Endothelial cell of umbilical vein (primary cell): ENCODE measurements at regions not wholly inside any gene's neighbourhood (a gene's known extent, or its start where the extent isn't known, plus 50 kb on each side); places are given as distances from the start of the nearest gene placed in this dataset.

Source experiments
- BruUV-seq: library from RNA; stranded (reverse); fragments of 400-500 nt; replicated peaks from 2 replicates; lab custom pipeline; 2021; lab: Mats Ljungman, UMichigan
- CTCF ChIA-PET: fragments of 300-600, 350-600 bp; sonication (Branson Sonifier 250); formaldehyde crosslinking; loops from one replicate; lab custom pipeline; 2021; ENCODE audit warnings: antibody characterized with exemption, inconsistent platforms; lab: Charles Lee
- POLR2A ChIA-PET: fragments of 300-600, 350-600 bp; sonication (Branson Sonifier 250); formaldehyde crosslinking; loops from one replicate; lab custom pipeline; 2021; ENCODE audit warnings: antibody characterized with exemption, inconsistent platforms; lab: Charles Lee
- DNase-seq: peaks from one replicate; pipeline ENCODE4 v3.0.0-alpha.2; 2011; ENCODE audit warnings: low read depth, low spot score
- FAIRE-seq: peaks from 2 replicates; lab custom pipeline; 2011; peaks lifted over from hg19 to GRCh38; lab: Jason Lieb, UNC
- H2AFZ ChIP-seq: 2 replicates; pipeline ENCODE4 v1.6.0; 2012; ENCODE audit warnings: low read depth, low read length, control low read depth, inconsistent platforms
- H3K27ac ChIP-seq: 2 replicates; pipeline ENCODE4 v1.5.1; 2011; ENCODE audit warnings: low read depth, mild to moderate bottlenecking, control low read depth, low read length, moderate library complexity; ENCODE audit not compliant: insufficient read depth
- H3K27me3 ChIP-seq, 2 experiments: 2 replicates each; pipeline versions ENCODE4 v1.6.0 to v1.6.1; 2011; ENCODE audit warnings: low read length in 2 of 2, mixed read lengths in 1 of 2; ENCODE audit not compliant: control insufficient read depth in 2 of 2, insufficient read depth in 2 of 2
- H3K36me3 ChIP-seq, 2 experiments: 2 replicates in 1 of 2; 3 replicates in 1 of 2; pipeline ENCODE4 v1.5.1; 2011; ENCODE audit warnings: low read length in 2 of 2, mild to moderate bottlenecking in 1 of 2, moderate library complexity in 1 of 2; ENCODE audit not compliant: control insufficient read depth in 2 of 2, insufficient read depth in 2 of 2; ENCODE audit errors: extremely low read depth in 1 of 2
- H3K4me1 ChIP-seq: 3 replicates; pipeline ENCODE4 v1.5.1; 2011; ENCODE audit warnings: mild to moderate bottlenecking, low read length; ENCODE audit not compliant: control insufficient read depth, insufficient read depth; ENCODE audit errors: extremely low read depth
- H3K4me2 ChIP-seq: 2 replicates; pipeline ENCODE4 v1.6.1; 2011; ENCODE audit warnings: low read length, control low read depth, mixed read lengths; ENCODE audit not compliant: insufficient read depth
- H3K4me3 ChIP-seq, 3 experiments: fragments of 200-600 bp in 1 of 3; sonication (generic), shearing (Covaris generic) in 1 of 3; replicated peaks in 1 of 3; 2 replicates each; pipeline ENCODE4 v1.5.1; 2011 to 2016; ENCODE audit warnings: control low read depth in 3 of 3, low read length in 3 of 3, mild to moderate bottlenecking in 2 of 3, inconsistent platforms in 1 of 3, low read depth in 1 of 3, moderate library complexity in 1 of 3; ENCODE audit not compliant: insufficient read depth in 1 of 3
- H3K79me2 ChIP-seq: 2 replicates; pipeline ENCODE4 v1.6.0; 2012; ENCODE audit warnings: low read length, inconsistent platforms; ENCODE audit not compliant: control insufficient read depth, insufficient read depth
- H3K9ac ChIP-seq: replicated peaks from 2 replicates; pipeline ENCODE3; 2011; ENCODE audit warnings: low read length, control low read depth; ENCODE audit not compliant: insufficient read depth; ENCODE audit errors: extremely low read depth
- H3K9me1 ChIP-seq: replicated peaks from 3 replicates; pipeline ENCODE4 v1.6.0; 2011; ENCODE audit warnings: mild to moderate bottlenecking, low read length; ENCODE audit not compliant: control insufficient read depth, insufficient read depth; ENCODE audit errors: extremely low read depth
- H3K9me3 ChIP-seq: replicated peaks from 2 replicates; pipeline ENCODE4 v1.5.1; 2012; ENCODE audit warnings: low read length, inconsistent platforms; ENCODE audit not compliant: control insufficient read depth, insufficient read depth
- H4K20me1 ChIP-seq: replicated peaks from 2 replicates; pipeline ENCODE3; 2011; ENCODE audit warnings: mild to moderate bottlenecking, low read length; ENCODE audit not compliant: control insufficient read depth, insufficient read depth; ENCODE audit errors: extremely low read depth
- CTCF ChIP-seq, 2 donors: IDR thresholded peaks; 1 replicate in 1 of 2; 2 replicates in 1 of 2; pipeline ENCODE4 v1.5.1; 2011; ENCODE audit warnings: low read length in 2 of 2, mild to moderate bottlenecking in 2 of 2, moderate library complexity in 2 of 2, control low read depth in 1 of 2, inconsistent platforms in 1 of 2, low read depth in 1 of 2; ENCODE audit not compliant: insufficient read depth in 1 of 2; ENCODE audit errors: extremely low read depth in 1 of 2
- EZH2 ChIP-seq: IDR thresholded peaks from 2 replicates; pipeline ENCODE4 v1.6.1; 2012; ENCODE audit warnings: borderline replicate concordance, low read depth, mild to moderate bottlenecking, moderate library complexity, low read length, inconsistent platforms; ENCODE audit not compliant: severe bottlenecking
- FOS ChIP-seq: IDR thresholded peaks from 2 replicates; pipeline ENCODE4 v1.6.1; 2011; ENCODE audit warnings: mild to moderate bottlenecking, low read length, moderate library complexity, borderline replicate concordance; ENCODE audit not compliant: insufficient read depth
- GATA2 ChIP-seq: IDR thresholded peaks from 2 replicates; pipeline ENCODE4 v1.7.0; 2011; ENCODE audit warnings: low read depth, mild to moderate bottlenecking, moderate library complexity, mixed read lengths, low read length; ENCODE audit not compliant: insufficient read length, insufficient read depth
- JUN ChIP-seq: IDR thresholded peaks from 2 replicates; pipeline ENCODE4 v1.6.1; 2011; ENCODE audit warnings: borderline replicate concordance, low read depth; ENCODE audit not compliant: insufficient read length, insufficient read depth
- MAX ChIP-seq: IDR thresholded peaks from 2 replicates; pipeline ENCODE4 v1.6.1; 2011; ENCODE audit not compliant: insufficient read depth, insufficient read length
- MYC ChIP-seq: IDR thresholded peaks from one replicate; pipeline ENCODE4 v1.6.1; 2011; ENCODE audit warnings: mild to moderate bottlenecking, low read depth, low read length
- POLR2A ChIP-seq: IDR thresholded peaks from 2 replicates; pipeline ENCODE4 v1.6.1; 2012; ENCODE audit warnings: low read depth, mild to moderate bottlenecking, control low read depth, low read length
- POLR2AphosphoS5 ChIP-seq: IDR thresholded peaks from 2 replicates; pipeline ENCODE4 v1.6.1; 2012; ENCODE audit warnings: low read depth, mild to moderate bottlenecking, control low read depth, low read length, moderate library complexity; ENCODE audit not compliant: insufficient read depth
- dilution Hi-C: fragments of 300-500 bp; cut with MboI; formaldehyde crosslinking; loops from one replicate; pipeline ENCODE4 v1.15.0; 2019; ENCODE audit warnings: low sequenced_read_pairs; ENCODE audit not compliant: extremely low pct_ligation_motif_present
- intact Hi-C: fragments of 100-400 bp; cut with micrococcal nuclease; formaldehyde crosslinking; loops from one replicate; pipeline ENCODE4 v1.10.0; 2022

GRCh38 chr6:135105299-135105698, 50.7 kb upstream of the HBS1L start:
- Histone ChIP-seq H3K9ac (no peak overlapping the region), H4K20me1 (no peaks in the 10 kb centered on the region), H3K79me2 (no peaks in the 10 kb centered on the region), H3K27me3 (peaks cover 6 to 15% of the 10 kb centered on the region in 2 experiments), H2AFZ (no peak overlapping the region), H3K4me1 (no peaks in the 10 kb centered on the region), H3K9me1 (no peaks in the 10 kb centered on the region), H3K27ac (no peak overlapping the region), H3K4me2 (no peak overlapping the region), H3K36me3 (no peaks in the 10 kb centered on the region), H3K9me3 (no peaks in the 10 kb centered on the region), H3K4me3 (no peak overlapping the region)
- ChIA-PET CTCF (no interaction called here), POLR2A (no interaction called here)
- intact Hi-C loops, result no loop called here
- dilution Hi-C loops, result no loop called here
- DNase-seq, result no peak
- no peak for FAIRE-seq
- no peak for TF ChIP-seq MAX
- no peak for TF ChIP-seq POLR2AphosphoS5
- TF ChIP-seq MYC, result no peak
- no peak for TF ChIP-seq EZH2
- TF ChIP-seq CTCF (IDR thresholded peaks at IDR 0.05; ENCODE audit: extremely low read depth in 1 of 2, insufficient read depth in 1 of 2, low read depth in 1 of 2, low read length in 2 of 2), result no peak
- no peak for TF ChIP-seq POLR2A
- TF ChIP-seq GATA2, result no peak
- no peak for TF ChIP-seq JUN
- TF ChIP-seq FOS, result no peak
- no TSS peak for BruUV-seq
